ENCODE measurements at regions not wholly inside any gene's neighbourhood (a gene's known extent, or its start where the extent isn't known, plus 50 kb on each side); places are given as distances from the start of the nearest gene placed in this dataset.

DNA sequence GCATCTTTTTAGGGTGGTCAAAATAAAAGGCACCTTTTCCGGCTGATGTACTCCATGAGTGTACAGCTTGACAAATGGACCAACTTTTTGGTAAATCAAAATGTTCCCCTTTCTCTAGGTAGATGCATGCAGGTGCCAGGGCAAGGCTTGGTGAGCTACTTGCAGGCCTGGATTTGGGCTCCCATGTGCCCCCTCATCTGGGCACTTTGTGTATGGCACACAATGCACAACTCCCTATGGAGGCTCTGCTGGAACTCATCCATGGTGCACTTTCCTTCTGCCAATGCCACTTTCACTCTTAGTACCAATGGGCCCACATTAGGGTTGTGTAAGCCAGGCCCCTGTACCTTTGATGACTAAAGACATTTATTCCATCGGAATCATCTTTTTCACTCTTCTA lies 300.8 kb downstream of the SDHAF3 start:
- DNase-seq (ENCODE audit: extremely low spot score), result no peak
- ChIA-PET POLR2A (no interaction called here), CTCF (interaction anchor here (0.6 kb wide), 1 partner anchor 964 kb away, joined by 3 read pairs; no protein-coding TSS in a partner anchor)
- TF ChIP-seq NFRKB (IDR thresholded peaks at IDR 0.05) (no peak), HDGF (IDR thresholded peaks at IDR 0.05; ENCODE audit: borderline replicate concordance) (no peak), TARDBP (IDR thresholded peaks at IDR 0.05) (no peak), SUZ12 (IDR thresholded peaks at IDR 0.05) (no peak), FOXM1 (IDR thresholded peaks at IDR 0.05; ENCODE audit: borderline replicate concordance) (no peak), FOXK2 (IDR thresholded peaks at IDR 0.05) (no peak), ELF4 (IDR thresholded peaks at IDR 0.05) (no peak), LEF1 (IDR thresholded peaks at IDR 0.05; ENCODE audit: borderline replicate concordance) (no peak), L3MBTL2 (conservative IDR thresholded peaks at IDR 0.05) (no peak), FOXA1 (IDR thresholded peaks at IDR 0.05) (no peak), SP1 (IDR thresholded peaks at IDR 0.05) (no peak), CTBP1 (IDR thresholded peaks at IDR 0.05; ENCODE audit: borderline replicate concordance) (no peak), ARNT (IDR thresholded peaks at IDR 0.05) (no peak)
- TF ChIP-seq, protein P1, sequence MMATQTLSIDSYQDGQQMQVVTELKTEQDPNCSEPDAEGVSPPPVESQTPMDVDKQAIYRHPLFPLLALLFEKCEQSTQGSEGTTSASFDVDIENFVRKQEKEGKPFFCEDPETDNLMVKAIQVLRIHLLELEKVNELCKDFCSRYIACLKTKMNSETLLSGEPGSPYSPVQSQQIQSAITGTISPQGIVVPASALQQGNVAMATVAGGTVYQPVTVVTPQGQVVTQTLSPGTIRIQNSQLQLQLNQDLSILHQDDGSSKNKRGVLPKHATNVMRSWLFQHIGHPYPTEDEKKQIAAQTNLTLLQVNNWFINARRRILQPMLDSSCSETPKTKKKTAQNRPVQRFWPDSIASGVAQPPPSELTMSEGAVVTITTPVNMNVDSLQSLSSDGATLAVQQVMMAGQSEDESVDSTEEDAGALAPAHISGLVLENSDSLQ (IDR thresholded peaks at IDR 0.05), result no peak

DNA sequence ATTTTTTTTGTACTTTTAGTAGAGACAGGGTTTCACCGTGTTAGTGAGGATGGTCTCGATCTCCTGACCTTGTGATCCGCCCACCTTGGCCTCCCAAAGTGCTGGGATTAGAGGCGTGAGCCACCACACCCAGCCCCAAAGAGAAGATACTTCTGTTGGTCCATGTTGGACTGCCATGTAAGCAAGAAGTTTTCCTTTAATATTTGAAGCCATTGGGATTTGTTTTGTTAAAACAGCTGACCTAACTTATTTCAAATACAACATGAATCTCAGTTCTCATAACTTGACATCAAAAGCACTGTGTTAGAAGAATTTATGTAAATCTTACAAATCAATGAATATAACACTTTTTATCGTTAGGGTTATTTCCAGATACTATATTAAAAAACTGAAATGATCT lies 302.4 kb downstream of the SDHAF3 start:
- no peak for DNase-seq (ENCODE audit: extremely low spot score)
- TF ChIP-seq SP1 (IDR thresholded peaks at IDR 0.05) (no peak), LEF1 (IDR thresholded peaks at IDR 0.05; ENCODE audit: borderline replicate concordance) (no peak), TARDBP (IDR thresholded peaks at IDR 0.05) (no peak), HDGF (IDR thresholded peaks at IDR 0.05; ENCODE audit: borderline replicate concordance) (no peak), ZNF384 (IDR thresholded peaks at IDR 0.05) (no peak), FOXA1 (IDR thresholded peaks at IDR 0.05) (no peak), BHLHE40 (IDR thresholded peaks at IDR 0.05; ENCODE audit: borderline replicate concordance) (no peak), ARNT (IDR thresholded peaks at IDR 0.05) (no peak), NFRKB (IDR thresholded peaks at IDR 0.05) (no peak), FOXK2 (IDR thresholded peaks at IDR 0.05) (no peak), FOXM1 (IDR thresholded peaks at IDR 0.05; ENCODE audit: borderline replicate concordance) (no peak), SUZ12 (IDR thresholded peaks at IDR 0.05) (no peak), ELF4 (IDR thresholded peaks at IDR 0.05) (no peak), CTBP1 (IDR thresholded peaks at IDR 0.05; ENCODE audit: borderline replicate concordance) (no peak), L3MBTL2 (conservative IDR thresholded peaks at IDR 0.05) (no peak)
- TF ChIP-seq, protein P1 (IDR thresholded peaks at IDR 0.05), result no peak
- POLR2A ChIA-PET, result no interaction called here
- CTCF ChIA-PET, result no interaction called here

DNA sequence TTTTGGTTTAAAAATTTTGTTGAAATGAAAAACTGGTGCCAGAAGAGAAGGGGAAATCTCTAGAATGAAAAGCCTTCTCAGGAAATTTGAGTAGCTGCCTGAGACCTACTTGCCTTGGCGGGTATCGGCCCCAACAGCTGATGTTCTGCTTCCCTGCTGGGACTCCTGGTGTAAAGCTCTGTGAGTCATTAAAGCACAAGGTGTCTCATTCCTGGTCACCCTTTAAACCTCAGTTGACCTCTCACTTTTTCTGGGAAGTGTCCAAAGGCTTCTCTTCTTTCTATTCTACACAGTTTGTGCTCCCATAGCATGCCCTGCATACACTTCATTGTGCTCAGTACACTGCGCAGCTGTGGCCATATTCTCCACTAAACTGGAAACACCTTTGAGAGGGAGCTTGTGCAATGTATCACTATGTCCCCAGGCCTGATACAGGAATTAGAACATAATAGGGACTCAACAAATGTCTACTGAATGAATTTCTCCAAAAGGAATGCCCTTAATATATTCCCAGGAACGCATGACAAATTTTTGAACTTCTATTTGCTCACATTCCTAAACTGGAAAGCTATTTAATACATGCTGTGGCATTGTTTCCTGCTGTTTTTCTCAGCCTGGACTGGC lies 303.9 kb downstream of the SDHAF3 start:
- POLR2A ChIA-PET, result no interaction called here
- TF ChIP-seq L3MBTL2 (conservative IDR thresholded peaks at IDR 0.05) (no peak), TARDBP (IDR thresholded peaks at IDR 0.05) (no peak), FOXK2 (IDR thresholded peaks at IDR 0.05) (no peak)
- CTCF ChIA-PET, result no interaction called here
- no peak for DNase-seq (ENCODE audit: extremely low spot score)

DNA sequence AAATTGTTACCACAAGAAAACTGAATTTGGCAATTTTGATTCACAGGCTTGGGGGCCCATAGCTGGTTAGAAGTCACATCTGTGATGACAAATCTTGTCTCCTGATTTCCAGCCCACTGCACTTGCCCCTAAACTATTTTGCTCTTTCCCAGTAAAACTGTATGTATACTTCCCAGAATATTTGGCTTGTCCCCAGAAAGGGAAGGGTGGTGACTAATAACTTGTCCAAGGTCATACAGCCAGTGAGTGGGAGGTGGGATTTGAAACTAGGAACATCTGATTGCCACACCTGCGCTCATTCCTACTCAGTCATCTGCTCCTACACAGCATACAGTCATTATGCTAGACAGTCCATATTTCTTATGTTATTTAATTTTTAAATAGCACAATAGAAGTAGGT lies 304.5 kb downstream of the SDHAF3 start:
- TF ChIP-seq FOXK2 (IDR thresholded peaks at IDR 0.05) (no peak), ZNF384 (IDR thresholded peaks at IDR 0.05) (no peak), LEF1 (IDR thresholded peaks at IDR 0.05; ENCODE audit: borderline replicate concordance) (no peak), ARNT (IDR thresholded peaks at IDR 0.05) (no peak), HDGF (IDR thresholded peaks at IDR 0.05; ENCODE audit: borderline replicate concordance) (no peak), FOXA1 (IDR thresholded peaks at IDR 0.05) (no peak), TARDBP (IDR thresholded peaks at IDR 0.05) (no peak), L3MBTL2 (conservative IDR thresholded peaks at IDR 0.05) (no peak), FOXM1 (IDR thresholded peaks at IDR 0.05; ENCODE audit: borderline replicate concordance) (no peak), SUZ12 (IDR thresholded peaks at IDR 0.05) (no peak), BHLHE40 (IDR thresholded peaks at IDR 0.05; ENCODE audit: borderline replicate concordance) (no peak), NFRKB (IDR thresholded peaks at IDR 0.05) (no peak), ELF4 (IDR thresholded peaks at IDR 0.05) (no peak), CTBP1 (IDR thresholded peaks at IDR 0.05; ENCODE audit: borderline replicate concordance) (no peak), SP1 (IDR thresholded peaks at IDR 0.05) (no peak)
- TF ChIP-seq, protein P1 (IDR thresholded peaks at IDR 0.05), result no peak
- ChIA-PET POLR2A (no interaction called here), CTCF (no interaction called here)
- DNase-seq (ENCODE audit: extremely low spot score), result no peak

DNA sequence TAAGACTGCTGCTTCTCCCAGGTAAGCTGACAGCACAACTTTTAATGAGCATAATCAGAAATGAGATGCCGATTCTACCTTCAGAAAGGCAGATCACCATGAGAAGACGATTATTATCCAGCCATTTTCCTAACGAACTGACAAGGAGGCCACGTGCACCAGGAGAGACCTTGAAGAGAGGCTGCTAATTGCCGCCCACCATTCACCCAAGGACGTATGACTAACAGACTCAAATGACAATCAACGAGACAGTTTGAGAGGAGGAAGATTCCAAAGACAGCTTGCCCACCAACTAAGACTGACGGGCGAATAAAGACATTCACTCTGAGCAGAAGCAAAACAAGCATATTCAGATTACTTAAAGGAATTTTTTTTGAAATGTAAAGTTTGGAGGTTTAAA lies 301.9 kb upstream of the TAC1 start:
- ChIA-PET CTCF (no interaction called here), POLR2A (no interaction called here)
- no peak for TF ChIP-seq LEF1 (IDR thresholded peaks at IDR 0.05; ENCODE audit: borderline replicate concordance)
- no peak for TF ChIP-seq SUZ12 (IDR thresholded peaks at IDR 0.05)
- TF ChIP-seq BHLHE40 (IDR thresholded peaks at IDR 0.05; ENCODE audit: borderline replicate concordance), result no peak
- TF ChIP-seq ELF4 (IDR thresholded peaks at IDR 0.05), result no peak
- TF ChIP-seq, protein P1 (IDR thresholded peaks at IDR 0.05), result no peak
- no peak for TF ChIP-seq HDGF (IDR thresholded peaks at IDR 0.05; ENCODE audit: borderline replicate concordance)
- TF ChIP-seq FOXK2 (IDR thresholded peaks at IDR 0.05), result no peak
- no peak for TF ChIP-seq L3MBTL2 (conservative IDR thresholded peaks at IDR 0.05)
- no peak for TF ChIP-seq TARDBP (IDR thresholded peaks at IDR 0.05)
- TF ChIP-seq ARNT (IDR thresholded peaks at IDR 0.05), result no peak
- TF ChIP-seq CTBP1 (IDR thresholded peaks at IDR 0.05; ENCODE audit: borderline replicate concordance), result no peak
- TF ChIP-seq FOXM1 (IDR thresholded peaks at IDR 0.05; ENCODE audit: borderline replicate concordance), result no peak
- no peak for TF ChIP-seq NFRKB (IDR thresholded peaks at IDR 0.05)
- no peak for TF ChIP-seq FOXA1 (IDR thresholded peaks at IDR 0.05)
- no peak for TF ChIP-seq SP1 (IDR thresholded peaks at IDR 0.05)
- no peak for TF ChIP-seq ZNF384 (IDR thresholded peaks at IDR 0.05)
- DNase-seq (ENCODE audit: extremely low spot score), result no peak

All from HEK293T (cell line).